ENCODE measurements at regions not wholly inside any gene's neighbourhood (a gene's known extent, or its start where the extent isn't known, plus 50 kb on each side); places are given as distances from the start of the nearest gene placed in this dataset.
A peak's percentile ranks its signal among the peaks of the same experiment; 100 is the strongest.

DNA sequence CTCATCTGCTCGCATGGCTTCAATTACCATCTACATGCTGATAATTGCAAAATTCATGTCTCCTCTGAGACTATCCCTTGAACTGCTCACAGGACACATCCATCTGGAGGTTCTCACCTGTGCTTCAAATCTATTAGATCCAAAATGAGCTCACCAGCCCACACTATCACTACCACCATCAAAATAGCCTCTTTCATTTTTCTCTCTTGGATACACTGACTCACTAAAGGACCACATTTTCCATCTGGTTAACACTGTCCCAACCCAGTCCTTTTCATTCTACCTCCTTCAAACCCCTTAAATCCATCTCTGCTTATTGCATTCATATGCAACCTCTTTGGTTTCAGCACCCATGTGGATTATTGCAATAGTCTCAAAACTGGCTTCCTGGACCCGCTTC is 497.6 kb downstream of the MID1IP1 start:
- H3K4me1 Mint-ChIP-seq (ENCODE audit: low read depth): peaks cover 36% of the 10 kb centered on the region
- peak overlapping the region; percentile 35 for H3K4me3 Mint-ChIP-seq
- H3K27ac Mint-ChIP-seq: peak overlapping the region; percentile 92
- no peak for DNase-seq (ENCODE audit: low spot score)
- peaks cover 25% of the 10 kb centered on the region for H3K9me3 Mint-ChIP-seq
- intact Hi-C loops (cut with micrococcal nuclease): no loop called here
- no peaks in the 10 kb centered on the region for H3K27me3 Mint-ChIP-seq (ENCODE audit: insufficient read depth)
- peaks cover 30% of the 10 kb centered on the region for H3K36me3 Mint-ChIP-seq (ENCODE audit: low read depth)

- H3K4me3 Mint-ChIP-seq: no peak overlapping the region
- DNase-seq (ENCODE audit: low spot score): no peak
- H3K9me3 Mint-ChIP-seq: peaks cover 25% of the 10 kb centered on the region
- peak overlapping the region; percentile 92 for H3K27ac Mint-ChIP-seq
- intact Hi-C loops (cut with micrococcal nuclease): no loop called here
- no peaks in the 10 kb centered on the region for H3K27me3 Mint-ChIP-seq (ENCODE audit: insufficient read depth)
- H3K4me1 Mint-ChIP-seq (ENCODE audit: low read depth): peaks cover 36% of the 10 kb centered on the region
- peaks cover 33% of the 10 kb centered on the region for H3K36me3 Mint-ChIP-seq (ENCODE audit: low read depth)
Observed at GRCh38 chrX:39299615-39300014, 498.4 kb downstream of the MID1IP1 start.

- H3K9me3 Mint-ChIP-seq: peaks cover 17% of the 10 kb centered on the region
- H3K4me1 Mint-ChIP-seq (ENCODE audit: low read depth): peaks cover 26% of the 10 kb centered on the region
- no peaks in the 10 kb centered on the region for H3K27me3 Mint-ChIP-seq (ENCODE audit: insufficient read depth)
- DNase-seq (ENCODE audit: low spot score): no peak
- intact Hi-C loops (cut with micrococcal nuclease): no loop called here
- peaks cover 30% of the 10 kb centered on the region for H3K36me3 Mint-ChIP-seq (ENCODE audit: low read depth)
- no peak overlapping the region for H3K27ac Mint-ChIP-seq
- H3K4me3 Mint-ChIP-seq: no peak overlapping the region
Observed at GRCh38 chrX:39301036-39301435, 499.8 kb downstream of the MID1IP1 start.

DNA sequence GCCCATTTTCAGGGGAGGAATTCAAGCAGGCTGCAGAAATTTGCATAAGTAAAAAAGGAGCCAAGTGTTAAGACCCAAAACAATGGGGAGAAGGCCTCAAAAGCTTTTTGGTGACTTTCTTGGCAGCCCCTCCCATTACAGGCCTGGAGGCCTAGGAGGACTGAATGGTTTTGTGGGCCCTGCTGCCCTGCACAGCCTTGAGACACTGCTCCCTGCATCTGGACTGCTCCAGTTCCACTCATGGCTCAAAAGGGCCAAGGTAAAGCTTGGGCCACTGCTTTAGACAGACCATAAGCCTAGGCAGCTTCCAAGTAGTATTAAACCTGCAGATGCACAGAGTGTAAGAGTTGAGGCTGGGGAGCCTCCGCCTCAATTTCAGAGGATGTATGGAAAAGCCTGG is 501.6 kb downstream of the MID1IP1 start:
- peaks cover 42% of the 10 kb centered on the region for H3K4me1 Mint-ChIP-seq (ENCODE audit: low read depth)
- H3K27ac Mint-ChIP-seq: no peak overlapping the region
- H3K4me3 Mint-ChIP-seq: no peak overlapping the region
- peaks cover 39% of the 10 kb centered on the region for H3K36me3 Mint-ChIP-seq (ENCODE audit: low read depth)
- no peaks in the 10 kb centered on the region for H3K27me3 Mint-ChIP-seq (ENCODE audit: insufficient read depth)
- intact Hi-C loops (cut with micrococcal nuclease): no loop called here
- H3K9me3 Mint-ChIP-seq: peaks cover 17% of the 10 kb centered on the region
- DNase-seq (ENCODE audit: low spot score): no peak

DNA sequence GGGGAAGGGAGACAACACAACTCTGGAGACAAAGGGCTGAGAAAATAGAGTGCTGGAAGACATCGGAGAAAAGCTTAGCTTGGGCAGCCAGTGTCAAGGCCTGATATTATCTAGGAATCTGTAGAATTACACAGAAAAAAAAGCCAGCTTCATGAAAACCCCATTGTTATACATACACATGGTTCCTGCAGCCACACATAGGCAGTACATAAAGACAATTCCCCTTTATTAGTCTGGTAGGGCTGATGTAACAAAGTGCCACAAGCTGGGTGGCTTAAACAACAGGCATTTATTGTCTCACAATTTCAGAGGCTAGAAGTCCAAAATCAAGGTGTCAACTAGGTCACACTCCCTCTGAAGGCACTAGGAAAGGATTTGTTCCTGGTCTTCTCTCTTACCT is 503.5 kb downstream of the MID1IP1 start:
- peaks cover 45% of the 10 kb centered on the region for H3K4me1 Mint-ChIP-seq (ENCODE audit: low read depth)
- peaks cover 35% of the 10 kb centered on the region for H3K36me3 Mint-ChIP-seq (ENCODE audit: low read depth)

GRCh38 chrX:39307488-39307887 is 506.2 kb downstream of the MID1IP1 start:
- H3K4me1 Mint-ChIP-seq (ENCODE audit: low read depth): peaks cover 61% of the 10 kb centered on the region
- H3K9me3 Mint-ChIP-seq: no peaks in the 10 kb centered on the region
- intact Hi-C loops (cut with micrococcal nuclease): loop anchor here (5.0 kb wide), 1 partner anchor 145 kb away; no protein-coding TSS in a partner anchor
- DNase-seq (ENCODE audit: low spot score): no peak
- H3K36me3 Mint-ChIP-seq (ENCODE audit: low read depth): peaks cover 45% of the 10 kb centered on the region
- H3K4me3 Mint-ChIP-seq: no peak overlapping the region
- H3K27me3 Mint-ChIP-seq (ENCODE audit: insufficient read depth): no peaks in the 10 kb centered on the region
- H3K27ac Mint-ChIP-seq: peak overlapping the region; percentile 100

More for the DNA sequence above, 503.5 kb downstream of the MID1IP1 start:
- Mint-ChIP-seq H3K9me3 (peaks cover 11% of the 10 kb centered on the region), H3K4me3 (no peak overlapping the region), H3K27me3 (ENCODE audit: insufficient read depth) (no peaks in the 10 kb centered on the region), H3K27ac (no peak overlapping the region)
- DNase-seq (ENCODE audit: low spot score): no peak
- intact Hi-C loops (cut with micrococcal nuclease): loop anchor here (5.0 kb wide), 1 partner anchor 142 kb away; no protein-coding TSS in a partner anchor

GRCh38 chrX:39308126-39308525 is 506.9 kb downstream of the MID1IP1 start:
- Mint-ChIP-seq H3K4me3 (no peak overlapping the region), H3K27ac (peak overlapping the region; percentile 100), H3K27me3 (ENCODE audit: insufficient read depth) (no peaks in the 10 kb centered on the region), H3K4me1 (ENCODE audit: low read depth) (peaks cover 67% of the 10 kb centered on the region), H3K9me3 (peaks cover 5% of the 10 kb centered on the region), H3K36me3 (ENCODE audit: low read depth) (peaks cover 50% of the 10 kb centered on the region)
- DNase-seq (ENCODE audit: low spot score): no peak
- intact Hi-C loops (cut with micrococcal nuclease): loop anchor here (2.0 to 5.0 kb wide), 3 partner anchors 111 to 465 kb away; no protein-coding TSS in a partner anchor

DNA sequence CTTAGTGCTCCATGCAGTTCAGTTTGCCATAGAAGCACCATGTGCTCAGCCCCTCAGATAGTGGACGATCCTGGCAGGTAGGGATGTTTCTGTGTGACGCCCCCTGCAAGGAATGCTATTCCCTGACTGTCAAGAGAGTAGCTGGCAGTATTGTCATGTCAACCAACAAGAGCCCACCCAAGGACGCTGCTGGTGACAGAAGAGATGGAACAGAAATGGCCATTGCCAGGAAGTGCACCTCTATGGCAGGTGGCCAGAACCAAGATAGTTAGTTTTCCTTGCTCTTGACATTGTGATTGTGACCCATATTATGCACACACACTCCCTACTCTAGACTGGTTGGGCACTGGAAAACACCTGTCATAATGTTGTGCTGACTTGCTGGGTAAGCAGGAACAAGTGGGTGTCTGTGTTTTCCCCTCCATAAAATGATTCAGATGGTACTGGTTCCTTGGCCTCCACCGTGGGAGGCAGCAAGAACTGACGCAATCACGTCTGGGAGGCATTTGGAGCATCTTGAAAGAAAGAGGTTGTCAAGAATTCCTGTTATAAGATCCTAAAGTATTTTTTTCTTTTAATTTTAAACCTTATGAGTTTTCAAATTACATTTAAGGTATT is 507.9 kb downstream of the MID1IP1 start:
- peak overlapping the region; percentile 58 for H3K4me3 Mint-ChIP-seq
- H3K36me3 Mint-ChIP-seq (ENCODE audit: low read depth): peaks cover 57% of the 10 kb centered on the region
- H3K4me1 Mint-ChIP-seq (ENCODE audit: low read depth): peaks cover 67% of the 10 kb centered on the region
- no peaks in the 10 kb centered on the region for H3K27me3 Mint-ChIP-seq (ENCODE audit: insufficient read depth)
- DNase-seq (ENCODE audit: low spot score): peak; percentile 3
- intact Hi-C loops (cut with micrococcal nuclease): loop anchor here (1.0 to 5.0 kb wide), 13 partner anchors 18 to 464 kb away; no protein-coding TSS in a partner anchor
- peak overlapping the region; percentile 100 for H3K27ac Mint-ChIP-seq
- peaks cover 5% of the 10 kb centered on the region for H3K9me3 Mint-ChIP-seq

DNA sequence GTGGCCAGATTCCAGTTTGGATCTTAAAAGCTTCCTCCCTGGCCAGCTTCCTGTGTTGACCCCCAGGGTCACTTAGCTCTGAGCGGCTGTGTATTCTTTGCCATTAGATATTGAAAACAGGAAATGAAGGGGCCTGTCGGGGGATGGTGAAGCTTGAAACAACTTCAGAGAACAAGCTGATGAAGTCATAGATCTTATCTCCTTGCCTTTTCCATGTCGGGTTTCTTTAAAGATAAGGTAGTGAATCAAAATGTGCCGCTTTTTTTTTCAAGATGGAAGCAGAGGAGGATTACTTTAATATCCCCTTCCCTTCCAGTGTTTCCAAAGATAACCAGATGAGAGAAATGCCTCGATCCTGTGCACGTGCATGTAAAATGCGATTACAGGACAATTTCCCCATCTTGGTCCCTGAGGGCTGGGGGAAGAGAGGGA is 508.5 kb downstream of the MID1IP1 start:
- intact Hi-C loops (cut with micrococcal nuclease): loop anchor here (1.0 to 5.0 kb wide), 13 partner anchors 18 to 463 kb away; no protein-coding TSS in a partner anchor
- Mint-ChIP-seq H3K4me1 (ENCODE audit: low read depth) (peaks cover 69% of the 10 kb centered on the region), H3K36me3 (ENCODE audit: low read depth) (peaks cover 56% of the 10 kb centered on the region), H3K9me3 (peaks cover 5% of the 10 kb centered on the region), H3K27me3 (ENCODE audit: insufficient read depth) (no peaks in the 10 kb centered on the region), H3K27ac (peak overlapping the region; percentile 100), H3K4me3 (peak overlapping the region; percentile 68)
- peak; percentile 17 for DNase-seq (ENCODE audit: low spot score)

GRCh38 chrX:39310891-39311290 is 509.6 kb downstream of the MID1IP1 start:
- Mint-ChIP-seq H3K9me3 (peaks cover 6% of the 10 kb centered on the region), H3K27me3 (ENCODE audit: insufficient read depth) (no peaks in the 10 kb centered on the region), H3K36me3 (ENCODE audit: low read depth) (peaks cover 54% of the 10 kb centered on the region), H3K27ac (peak overlapping the region; percentile 100), H3K4me1 (ENCODE audit: low read depth) (peaks cover 74% of the 10 kb centered on the region), H3K4me3 (peak overlapping the region; percentile 35)
- DNase-seq (ENCODE audit: low spot score): no peak
- intact Hi-C loops (cut with micrococcal nuclease): no loop called here

GRCh38 chrX:39311646-39312045 is 510.4 kb downstream of the MID1IP1 start:
- DNase-seq (ENCODE audit: low spot score): no peak
- Mint-ChIP-seq H3K36me3 (ENCODE audit: low read depth) (peaks cover 57% of the 10 kb centered on the region), H3K4me1 (ENCODE audit: low read depth) (peaks cover 69% of the 10 kb centered on the region), H3K4me3 (no peak overlapping the region), H3K9me3 (peaks cover 10% of the 10 kb centered on the region), H3K27ac (peak overlapping the region; percentile 100), H3K27me3 (ENCODE audit: insufficient read depth) (no peaks in the 10 kb centered on the region)
- intact Hi-C loops (cut with micrococcal nuclease): no loop called here

GRCh38 chrX:39313146-39313545 is 511.9 kb downstream of the MID1IP1 start:
- Mint-ChIP-seq H3K4me3 (no peak overlapping the region), H3K27me3 (ENCODE audit: insufficient read depth) (no peaks in the 10 kb centered on the region), H3K36me3 (ENCODE audit: low read depth) (peaks cover 46% of the 10 kb centered on the region), H3K4me1 (ENCODE audit: low read depth) (peaks cover 69% of the 10 kb centered on the region), H3K27ac (peak overlapping the region; percentile 89), H3K9me3 (peaks cover 10% of the 10 kb centered on the region)
- intact Hi-C loops (cut with micrococcal nuclease): no loop called here
- no peak for DNase-seq (ENCODE audit: low spot score)

DNA sequence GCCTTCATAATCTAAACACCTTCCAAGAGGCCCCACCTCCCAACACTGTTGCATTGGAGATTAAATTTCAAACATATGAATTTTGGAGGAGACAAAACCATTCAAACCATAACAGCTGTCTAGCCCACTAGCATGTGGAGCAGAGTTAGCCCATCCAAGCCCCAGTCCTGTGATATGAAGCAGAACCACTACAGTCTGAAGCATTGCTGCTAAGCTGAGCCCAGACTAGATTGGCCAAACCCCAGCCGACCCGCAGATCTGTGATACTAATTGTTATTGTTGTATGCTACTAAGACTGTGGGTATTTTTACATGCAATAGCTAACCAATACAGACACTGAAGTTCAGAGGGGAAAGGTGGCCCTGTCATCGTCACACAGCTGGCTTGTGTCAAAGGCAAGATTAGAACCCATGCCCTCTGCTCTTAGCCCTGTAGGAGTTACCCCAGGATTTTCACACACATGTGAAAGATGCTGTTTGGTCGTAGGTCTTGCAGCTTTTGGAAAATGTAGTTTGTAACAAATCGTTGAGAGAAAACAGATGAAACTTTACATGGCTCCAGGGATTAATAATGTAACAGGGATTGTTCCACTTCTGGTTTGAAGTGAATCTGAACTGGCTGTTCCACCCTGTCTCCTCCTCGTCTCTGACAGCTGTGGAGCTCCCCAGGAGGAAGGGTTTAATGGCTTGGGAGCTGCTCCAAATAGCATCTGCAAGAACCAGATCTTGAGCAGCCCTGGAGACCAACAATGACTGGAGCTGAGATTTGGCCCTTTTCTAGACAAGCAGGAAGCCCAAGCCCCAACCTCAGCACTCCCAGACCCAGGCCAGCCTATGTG is 517.5 kb downstream of the MID1IP1 start:
- Mint-ChIP-seq H3K4me1 (ENCODE audit: low read depth) (peaks cover 42% of the 10 kb centered on the region), H3K27me3 (ENCODE audit: insufficient read depth) (no peaks in the 10 kb centered on the region), H3K27ac (no peak overlapping the region), H3K9me3 (peaks cover 7% of the 10 kb centered on the region), H3K4me3 (no peak overlapping the region), H3K36me3 (ENCODE audit: low read depth) (peaks cover 48% of the 10 kb centered on the region)
- intact Hi-C loops (cut with micrococcal nuclease): no loop called here
- no peak for DNase-seq (ENCODE audit: low spot score)
